ENCODE measurements at regions not wholly inside any gene's neighbourhood (a gene's known extent, or its start where the extent isn't known, plus 50 kb on each side); places are given as distances from the start of the nearest gene placed in this dataset.

GRCh38 chr11:28545536-28545935 is 437.3 kb downstream of the METTL15 start:
- TF ChIP-seq CTCF (IDR thresholded peaks at IDR 0.05; ENCODE audit: partially characterized antibody, unreplicated experiment) = no peak
- Mint-ChIP-seq H3K36me3 (ENCODE audit: unreplicated experiment) (no peaks in the 10 kb centered on the region), H3K4me3 (ENCODE audit: unreplicated experiment) (no peak overlapping the region), H3K9me3 (ENCODE audit: unreplicated experiment) (no peaks in the 10 kb centered on the region), H3K27ac (ENCODE audit: unreplicated experiment) (no peak overlapping the region), H3K27me3 (ENCODE audit: unreplicated experiment) (no peaks in the 10 kb centered on the region), H3K4me1 (ENCODE audit: low read depth, unreplicated experiment) (no peaks in the 10 kb centered on the region)
- DNase-seq = no peak

GRCh38 chr11:28542561-28542960 is 434.4 kb downstream of the METTL15 start:
- no peaks in the 10 kb centered on the region for H3K4me1 Mint-ChIP-seq (ENCODE audit: low read depth, unreplicated experiment)
- no peak for DNase-seq
- H3K9me3 Mint-ChIP-seq (ENCODE audit: unreplicated experiment) = no peaks in the 10 kb centered on the region
- no peaks in the 10 kb centered on the region for H3K36me3 Mint-ChIP-seq (ENCODE audit: unreplicated experiment)
- H3K27ac Mint-ChIP-seq (ENCODE audit: unreplicated experiment) = no peak overlapping the region
- H3K4me3 Mint-ChIP-seq (ENCODE audit: unreplicated experiment) = no peak overlapping the region
- TF ChIP-seq CTCF (IDR thresholded peaks at IDR 0.05; ENCODE audit: partially characterized antibody, unreplicated experiment) = no peak
- peaks cover 3% of the 10 kb centered on the region for H3K27me3 Mint-ChIP-seq (ENCODE audit: unreplicated experiment)

GRCh38 chr11:28539239-28540030 is 431.2 kb downstream of the METTL15 start:
- Mint-ChIP-seq H3K27ac (ENCODE audit: unreplicated experiment) (no peak overlapping the region), H3K27me3 (ENCODE audit: unreplicated experiment) (peaks cover 3% of the 10 kb centered on the region), H3K36me3 (ENCODE audit: unreplicated experiment) (no peaks in the 10 kb centered on the region), H3K4me3 (ENCODE audit: unreplicated experiment) (no peak overlapping the region), H3K4me1 (ENCODE audit: low read depth, unreplicated experiment) (no peaks in the 10 kb centered on the region), H3K9me3 (ENCODE audit: unreplicated experiment) (no peaks in the 10 kb centered on the region)
- no peak for DNase-seq
- no peak for TF ChIP-seq CTCF (IDR thresholded peaks at IDR 0.05; ENCODE audit: partially characterized antibody, unreplicated experiment)

GRCh38 chr11:28537822-28538221 is 429.6 kb downstream of the METTL15 start:
- peaks cover 3% of the 10 kb centered on the region for H3K27me3 Mint-ChIP-seq (ENCODE audit: unreplicated experiment)
- no peak overlapping the region for H3K27ac Mint-ChIP-seq (ENCODE audit: unreplicated experiment)
- no peak for DNase-seq
- H3K4me3 Mint-ChIP-seq (ENCODE audit: unreplicated experiment) = no peak overlapping the region
- no peaks in the 10 kb centered on the region for H3K4me1 Mint-ChIP-seq (ENCODE audit: low read depth, unreplicated experiment)
- H3K36me3 Mint-ChIP-seq (ENCODE audit: unreplicated experiment) = no peaks in the 10 kb centered on the region
- no peaks in the 10 kb centered on the region for H3K9me3 Mint-ChIP-seq (ENCODE audit: unreplicated experiment)
- no peak for TF ChIP-seq CTCF (IDR thresholded peaks at IDR 0.05; ENCODE audit: partially characterized antibody, unreplicated experiment)

GRCh38 chr11:28536504-28537267 is 428.5 kb downstream of the METTL15 start:
- H3K27ac Mint-ChIP-seq (ENCODE audit: unreplicated experiment) = no peak overlapping the region
- H3K4me3 Mint-ChIP-seq (ENCODE audit: unreplicated experiment) = no peak overlapping the region
- no peak for TF ChIP-seq CTCF (IDR thresholded peaks at IDR 0.05; ENCODE audit: partially characterized antibody, unreplicated experiment)
- H3K36me3 Mint-ChIP-seq (ENCODE audit: unreplicated experiment) = no peaks in the 10 kb centered on the region
- H3K4me1 Mint-ChIP-seq (ENCODE audit: low read depth, unreplicated experiment) = no peaks in the 10 kb centered on the region
- no peak for DNase-seq
- H3K9me3 Mint-ChIP-seq (ENCODE audit: unreplicated experiment) = no peaks in the 10 kb centered on the region
- peaks cover 3% of the 10 kb centered on the region for H3K27me3 Mint-ChIP-seq (ENCODE audit: unreplicated experiment)

Data from glutamatergic neuron (in vitro differentiated cells).